H1 (cell line): ENCODE measurements at regions not wholly inside any gene's neighbourhood (a gene's known extent, or its start where the extent isn't known, plus 50 kb on each side); places are given as distances from the start of the nearest gene placed in this dataset.
"Not testable (repeated sequence)": the region's sequence is repeated elsewhere in the genome, so short reads cannot be mapped to it uniquely, and the experiment has no call there.

Experiments
- CTCF ChIA-PET: fragments of 300-600 bp; sonication (Branson Sonifier 250); formaldehyde crosslinking; loops from one replicate; lab custom pipeline; 2021; ENCODE audit not compliant: partially characterized antibody; lab: Charles Lee
- POLR2A ChIA-PET: fragments of 300-600 bp; sonication (Branson Sonifier 250); formaldehyde crosslinking; loops from one replicate; lab custom pipeline; 2021; ENCODE audit warnings: inconsistent platforms; ENCODE audit not compliant: partially characterized antibody; lab: Charles Lee
- DNase-seq, 2 experiments: peaks; one replicate each; pipeline versions ENCODE4 v3.0.0 to v3.0.0-alpha.2; 2010 to 2022; ENCODE audit warnings: low spot score in 2 of 2, low read depth in 1 of 2, mixed read lengths in 1 of 2
- FAIRE-seq: peaks from 2 replicates; lab custom pipeline; 2011; peaks lifted over from hg19 to GRCh38; lab: Jason Lieb, UNC
- H2AFZ ChIP-seq: 2 replicates; pipeline ENCODE4 v1.8.1; 2012; ENCODE audit warnings: low read length, inconsistent platforms
- H2AK5ac ChIP-seq: 2 replicates; pipeline ENCODE4 v1.6.1; 2013; ENCODE audit warnings: low read depth, low read length
- H2BK120ac ChIP-seq: replicated peaks from 2 replicates; pipeline ENCODE3; 2013; ENCODE audit warnings: low read depth, low read length, inconsistent platforms
- H2BK12ac ChIP-seq: 2 replicates; pipeline ENCODE4 v1.6.1; 2013; ENCODE audit warnings: low read depth, low read length
- H2BK15ac ChIP-seq: 2 replicates; pipeline ENCODE4 v1.6.1; 2013; ENCODE audit warnings: low read length
- H2BK20ac ChIP-seq: 2 replicates; pipeline ENCODE4 v1.6.1; 2013; ENCODE audit warnings: low read length
- H2BK5ac ChIP-seq: 2 replicates; pipeline ENCODE4 v1.6.1; 2013; ENCODE audit warnings: low read depth, low read length
- H3K14ac ChIP-seq: 2 replicates; pipeline ENCODE4 v1.6.1; 2013; ENCODE audit warnings: inconsistent platforms; ENCODE audit not compliant: insufficient read length
- H3K18ac ChIP-seq: 2 replicates; pipeline ENCODE4 v1.6.1; 2013; ENCODE audit warnings: low read length; ENCODE audit errors: extremely low read depth
- H3K23ac ChIP-seq: 2 replicates; pipeline ENCODE4 v1.6.1; 2013; ENCODE audit warnings: inconsistent platforms; ENCODE audit not compliant: insufficient read length
- H3K23me2 ChIP-seq: 2 replicates; pipeline ENCODE4 v1.6.1; 2013; ENCODE audit warnings: low read depth, low read length
- H3K27ac ChIP-seq: 2 replicates; pipeline ENCODE4 v1.6.1; 2011; ENCODE audit warnings: low read depth, low read length, inconsistent platforms
- H3K27me3 ChIP-seq, 4 experiments: replicated peaks in 1 of 4; 1 replicate in 1 of 4; 2 replicates in 3 of 4; pipeline versions ENCODE4 v1.6.1 to v1.8.1; 2011 to 2013; ENCODE audit warnings: low read length in 3 of 4, mild to moderate bottlenecking in 3 of 4, inconsistent platforms in 2 of 4, mixed read lengths in 2 of 4, moderate library complexity in 1 of 4; ENCODE audit not compliant: control insufficient read depth in 3 of 4, insufficient read depth in 3 of 4; ENCODE audit errors: extremely low read depth in 1 of 4
- H3K36me3 ChIP-seq, 4 experiments: 2 replicates each; pipeline versions ENCODE4 v1.6.1 to v1.8.1; 2011 to 2013; ENCODE audit warnings: mild to moderate bottlenecking in 4 of 4, low read length in 3 of 4, moderate library complexity in 2 of 4, control low read depth in 1 of 4, inconsistent platforms in 1 of 4; ENCODE audit not compliant: insufficient read depth in 4 of 4, control insufficient read depth in 2 of 4
- H3K4ac ChIP-seq: replicated peaks from 2 replicates; pipeline ENCODE3; 2013; ENCODE audit warnings: low read length, low read depth, mixed read lengths, inconsistent platforms; ENCODE audit not compliant: insufficient read length
- H3K4me1 ChIP-seq, 4 experiments: replicated peaks in 1 of 4; 1 replicate in 1 of 4; 2 replicates in 3 of 4; pipeline versions ENCODE4 v1.6.1 to v1.8.1; 2011 to 2013; ENCODE audit warnings: low read length in 3 of 4, inconsistent platforms in 2 of 4, mixed read lengths in 1 of 4; ENCODE audit not compliant: insufficient read depth in 4 of 4, control insufficient read depth in 3 of 4
- H3K4me2 ChIP-seq, 2 experiments: 2 replicates each; pipeline versions ENCODE4 v1.6.1 to v1.8.1; 2011 to 2013; ENCODE audit warnings: low read depth in 2 of 2, low read length in 2 of 2, control low read depth in 1 of 2, inconsistent platforms in 1 of 2, mild to moderate bottlenecking in 1 of 2; ENCODE audit not compliant: insufficient read depth in 1 of 2
- H3K4me3 ChIP-seq, 4 experiments: fragments of 200-600, 300-600 bp in 1 of 4; sonication (generic), shearing (Covaris generic), sonication (Bioruptor Twin) in 1 of 4; 2 replicates each; pipeline versions ENCODE4 v1.5.1 to v1.8.1; 2011 to 2016; ENCODE audit warnings: low read length in 4 of 4, low read depth in 3 of 4, control low read depth in 2 of 4, inconsistent platforms in 2 of 4, mild to moderate bottlenecking in 2 of 4, mixed read lengths in 1 of 4, moderate library complexity in 1 of 4; ENCODE audit not compliant: insufficient read depth in 2 of 4; ENCODE audit errors: extremely low read depth in 1 of 4
- H3K56ac ChIP-seq: replicated peaks from 2 replicates; pipeline ENCODE3; 2013; ENCODE audit warnings: low read depth, mild to moderate bottlenecking, mixed read lengths, low read length, inconsistent platforms; ENCODE audit not compliant: insufficient read length
- H3K79me1 ChIP-seq: 2 replicates; pipeline ENCODE4 v1.6.1; 2013; ENCODE audit warnings: low read depth, low read length, control low read depth
- H3K79me2 ChIP-seq, 2 experiments: 2 replicates each; pipeline versions ENCODE4 v1.6.1 to v1.8.1; 2012 to 2013; ENCODE audit warnings: low read length in 2 of 2, mild to moderate bottlenecking in 2 of 2, inconsistent platforms in 1 of 2; ENCODE audit not compliant: insufficient read depth in 2 of 2, control insufficient read depth in 1 of 2
- H3K9ac ChIP-seq, 4 experiments: replicated peaks in 1 of 4; 1 replicate in 1 of 4; 2 replicates in 3 of 4; pipeline versions ENCODE4 v1.6.1 to v1.8.1; 2011 to 2013; ENCODE audit warnings: low read depth in 3 of 4, low read length in 3 of 4, control low read depth in 2 of 4, mild to moderate bottlenecking in 2 of 4, moderate library complexity in 2 of 4, inconsistent platforms in 1 of 4; ENCODE audit errors: extremely low read depth in 1 of 4
- H3K9me3 ChIP-seq, 2 experiments: 2 replicates each; pipeline versions ENCODE4 v1.6.1 to v1.8.1; 2012 to 2013; ENCODE audit warnings: mild to moderate bottlenecking in 2 of 2, moderate library complexity in 2 of 2, control low read depth in 1 of 2, inconsistent platforms in 1 of 2, low read depth in 1 of 2, low read length in 1 of 2, mixed read lengths in 1 of 2; ENCODE audit not compliant: insufficient read depth in 2 of 2
- H4K20me1 ChIP-seq, 2 experiments: replicated peaks in 1 of 2; 2 replicates each; pipeline versions ENCODE3 to v1.8.1; 2011 to 2013; ENCODE audit warnings: inconsistent platforms in 2 of 2, low read length in 2 of 2, mild to moderate bottlenecking in 1 of 2; ENCODE audit not compliant: insufficient read depth in 2 of 2, control insufficient read depth in 1 of 2
- H4K5ac ChIP-seq: 2 replicates; pipeline ENCODE4 v1.6.1; 2013; ENCODE audit warnings: low read length, low read depth, mixed read lengths, inconsistent platforms; ENCODE audit not compliant: insufficient read length
- H4K8ac ChIP-seq: 2 replicates; pipeline ENCODE4 v1.8.0; 2013; ENCODE audit warnings: mild to moderate bottlenecking, moderate library complexity, low read length, inconsistent platforms; ENCODE audit not compliant: insufficient read depth; ENCODE audit errors: extremely low read depth
- H4K91ac ChIP-seq: replicated peaks from 2 replicates; pipeline ENCODE3; 2013; ENCODE audit warnings: low read length, mixed read lengths, inconsistent platforms; ENCODE audit not compliant: insufficient read length
- WGBS, 2 experiments: shearing (Covaris generic) in 1 of 2; methylation state at CpG; one replicate each; pipeline versions ENCODE4 v1.1.6 to v1.1.7; 2013 to 2015; ENCODE audit warnings: low lambda C conversion rate in 2 of 2, mixed read lengths in 2 of 2, inconsistent platforms in 1 of 2, low coverage in 1 of 2, missing lambda C conversion rate in 1 of 2; ENCODE audit not compliant: insufficient replicate concordance in 2 of 2, insufficient coverage in 1 of 2, insufficient read length in 1 of 2; ENCODE audit errors: extremely low coverage in 1 of 2, missing lambda C conversion rate in 1 of 2; 5-methylcytosine and 5-hydroxymethylcytosine counted together

- FAIRE-seq, H3K4me3 ChIP-seq, H2BK12ac ChIP-seq, H4K91ac ChIP-seq, H3K23ac ChIP-seq, CTCF ChIA-PET, H3K9ac ChIP-seq, H3K4me2 ChIP-seq, POLR2A ChIA-PET, H3K23me2 ChIP-seq, H3K14ac ChIP-seq, H2BK5ac ChIP-seq, H3K18ac ChIP-seq, DNase-seq, H4K20me1 ChIP-seq, H2BK120ac ChIP-seq, H2BK15ac ChIP-seq, H3K36me3 ChIP-seq, H4K8ac ChIP-seq, H3K4ac ChIP-seq, H2AFZ ChIP-seq, H3K79me2 ChIP-seq, H3K9me3 ChIP-seq, H4K5ac ChIP-seq, H2AK5ac ChIP-seq, H2BK20ac ChIP-seq, H3K27ac ChIP-seq, H3K27me3 ChIP-seq, H3K56ac ChIP-seq, H3K4me1 ChIP-seq, H3K79me1 ChIP-seq: not testable (repeated sequence)
- 67% methylated on average over 1 of the region's 1 CpG; no CpG with 5 or more reads in 1 of the 2 experiments for WGBS, 2 experiments
Measured at GRCh38 chr10:45145143-45145542, 144.4 kb downstream of the ZNF22 start.
